BJ (cell line): ENCODE measurements at regions not wholly inside any gene's neighbourhood (a gene's known extent, or its start where the extent isn't known, plus 50 kb on each side); places are given as distances from the start of the nearest gene placed in this dataset.
"Not testable (repeated sequence)": the region's sequence is repeated elsewhere in the genome, so short reads cannot be mapped to it uniquely, and the experiment has no call there.

Source experiments
- CTCF ChIA-PET: fragments of 350-600 bp; formaldehyde crosslinking; extraction: SDS; loops from one replicate; lab custom pipeline; 2021; ENCODE audit warnings: antibody characterized with exemption, inconsistent platforms; lab: Yijun Ruan, JAX
- POLR2A ChIA-PET: fragments of 300-600 bp; sonication (Branson Sonifier 250); formaldehyde crosslinking; extraction: SDS; loops from one replicate; lab custom pipeline; 2021; ENCODE audit warnings: antibody characterized with exemption; lab: Charles Lee
- DNase-seq: peaks from one replicate; pipeline ENCODE4 v3.0.0-alpha.2; 2011; ENCODE audit warnings: low read depth
- H3K27me3 ChIP-seq: 2 replicates; pipeline ENCODE4 v1.6.0; 2011; ENCODE audit warnings: low read length; ENCODE audit not compliant: control insufficient read depth, insufficient read depth
- H3K36me3 ChIP-seq: 2 replicates; pipeline ENCODE4 v1.5.1; 2011; ENCODE audit warnings: low read length; ENCODE audit not compliant: control insufficient read depth, insufficient read depth
- H3K4me3 ChIP-seq: 2 replicates; pipeline ENCODE4 v1.5.1; 2011; ENCODE audit warnings: low read depth, mild to moderate bottlenecking, control low read depth, low read length
- CTCF ChIP-seq: IDR thresholded peaks from 2 replicates; pipeline ENCODE4 v1.5.1; 2011; ENCODE audit warnings: low read depth, mild to moderate bottlenecking, control low read depth, inconsistent platforms, low read length, moderate library complexity; ENCODE audit not compliant: insufficient read depth

- no peak for TF ChIP-seq CTCF
- H3K36me3 ChIP-seq: no peaks in the 10 kb centered on the region
- POLR2A ChIA-PET: no interaction called here
- CTCF ChIA-PET: interaction anchor here (0.9 to 3.1 kb wide), 3 partner anchors 18 to 73 kb away, joined by 4 to 22 read pairs (median 4); no protein-coding TSS in a partner anchor
- no peak overlapping the region for H3K4me3 ChIP-seq
- H3K27me3 ChIP-seq: no peaks in the 10 kb centered on the region
- no peak for DNase-seq
These were observed 144.0 kb upstream of the RPS23 start for GRCh38 chr5:82422001-82422740.

GRCh38 chr5:82421119-82421518 is 143.0 kb upstream of the RPS23 start:
- DNase-seq: peak; percentile 43
- no peaks in the 10 kb centered on the region for H3K36me3 ChIP-seq
- CTCF ChIA-PET: interaction anchor here (0.9 to 3.1 kb wide), 5 partner anchors 19 to 72 kb away, joined by 4 to 22 read pairs (median 4); no protein-coding TSS in a partner anchor
- POLR2A ChIA-PET: no interaction called here
- no peaks in the 10 kb centered on the region for H3K27me3 ChIP-seq
- H3K4me3 ChIP-seq: no peak overlapping the region
- 0 out of 2 replicates have a peak, but pooled peaks have one; percentile 15 for TF ChIP-seq CTCF

- H3K4me3 ChIP-seq, H3K36me3 ChIP-seq, DNase-seq, POLR2A ChIA-PET, H3K27me3 ChIP-seq: not testable (repeated sequence)
- CTCF ChIA-PET: interaction anchor here (1.2 to 3.1 kb wide), 4 partner anchors 19 to 70 kb away, joined by 4 to 22 read pairs (median 4); no protein-coding TSS in a partner anchor
These were observed 142.4 kb upstream of the RPS23 start for GRCh38 chr5:82420524-82420923.

- Histone ChIP-seq H3K36me3 (no peaks in the 10 kb centered on the region), H3K4me3 (no peak overlapping the region), H3K27me3 (no peaks in the 10 kb centered on the region)
- no peak for TF ChIP-seq CTCF
- CTCF ChIA-PET: interaction anchor here (1.2 to 3.1 kb wide), 3 partner anchors 23 to 69 kb away, joined by 3 to 22 read pairs (median 4); no protein-coding TSS in a partner anchor
- no peak for DNase-seq
- POLR2A ChIA-PET: no interaction called here
These were observed 141.6 kb upstream of the RPS23 start for GRCh38 chr5:82419559-82420332.

- CTCF ChIA-PET: no interaction called here
- H3K27me3 ChIP-seq: no peaks in the 10 kb centered on the region
- POLR2A ChIA-PET: no interaction called here
- no peak for TF ChIP-seq CTCF
- no peaks in the 10 kb centered on the region for H3K36me3 ChIP-seq
- DNase-seq: no peak
- H3K4me3 ChIP-seq: no peak overlapping the region
These were observed 140.4 kb upstream of the RPS23 start for GRCh38 chr5:82418608-82418950.
